HepG2 (cell line): ENCODE measurements at regions not wholly inside any gene's neighbourhood (a gene's known extent, or its start where the extent isn't known, plus 50 kb on each side); places are given as distances from the start of the nearest gene placed in this dataset.

ENCODE experiments used
- ATAC-seq: fragments of 200-7000 bp; cut with Tn5 transposase; 3 replicates; pipeline ENCODE4 v1.9.1; 2020; ENCODE audit warnings: mild to moderate bottlenecking, moderate library complexity
- BruUV-seq: library from RNA; stranded (reverse); fragments of 400-500 nt; replicated peaks from 2 replicates; lab custom pipeline; 2021; lab: Mats Ljungman, UMichigan
- CTCF ChIA-PET: fragments of 300-600 bp; formaldehyde crosslinking; extraction: SDS; loops from one replicate; lab custom pipeline; 2021; ENCODE audit warnings: low total read pairs, inconsistent platforms, low intra/inter-chr PET ratio; lab: Yijun Ruan, JAX
- POLR2A ChIA-PET: fragments of 350-600 bp; sonication (Branson Sonifier 250); formaldehyde crosslinking; loops from one replicate; lab custom pipeline; 2020; ENCODE audit warnings: antibody characterized with exemption, inconsistent platforms; lab: Yijun Ruan, JAX
- DNase-seq: peaks from one replicate; pipeline ENCODE4 v3.0.0-alpha.2; 2015; ENCODE audit warnings: low spot score
- FAIRE-seq: peaks from 3 replicates; lab custom pipeline; 2011; peaks lifted over from hg19 to GRCh38; lab: Jason Lieb, UNC
- H2AFZ ChIP-seq: one replicate; pipeline ENCODE4 v1.6.1; 2011; ENCODE audit warnings: low read length, inconsistent platforms
- H3K27ac ChIP-seq: fragments of 300-600 bp; 3 replicates; pipeline ENCODE4 v1.8.0; 2011; ENCODE audit warnings: mixed run types, mild to moderate bottlenecking, mixed read lengths, low read length, inconsistent platforms; ENCODE audit not compliant: insufficient read depth; ENCODE audit errors: extremely low read length
- H3K27me3 ChIP-seq, 2 experiments: fragments of 200-600 bp in 1 of 2; 2 replicates in 1 of 2; 3 replicates in 1 of 2; pipeline versions ENCODE4 v1.6.0 to v1.8.0; 2011; ENCODE audit warnings: low read length in 2 of 2, mild to moderate bottlenecking in 2 of 2, moderate library complexity in 2 of 2, inconsistent platforms in 1 of 2; ENCODE audit not compliant: insufficient read depth in 2 of 2, control insufficient read depth in 1 of 2
- H3K36me3 ChIP-seq, 2 experiments: fragments of 200-600 bp in 1 of 2; replicated peaks in 1 of 2; 2 replicates in 1 of 2; 3 replicates in 1 of 2; pipeline versions ENCODE4 v1.5.1 to v1.8.0; 2011; ENCODE audit warnings: low read length in 2 of 2, inconsistent platforms in 1 of 2; ENCODE audit not compliant: insufficient read depth in 2 of 2, control insufficient read depth in 1 of 2
- H3K4me1 ChIP-seq: 2 replicates; pipeline ENCODE4 v1.5.1; 2012; ENCODE audit warnings: low read length, inconsistent platforms; ENCODE audit not compliant: insufficient read depth
- H3K4me2 ChIP-seq: 2 replicates; pipeline ENCODE4 v1.6.0; 2011; ENCODE audit warnings: low read depth, low read length, inconsistent platforms
- H3K4me3 ChIP-seq, 3 experiments: fragments of 200-600 bp in 1 of 3; sonication (generic), shearing (Covaris generic) in 1 of 3; replicated peaks in 1 of 3; 2 replicates each; pipeline ENCODE4 v1.5.1; 2011 to 2016; ENCODE audit warnings: low read length in 3 of 3, inconsistent platforms in 2 of 3, low read depth in 2 of 3, mild to moderate bottlenecking in 2 of 3, control low read depth in 1 of 3, mixed read lengths in 1 of 3; ENCODE audit not compliant: insufficient read depth in 1 of 3
- H3K79me2 ChIP-seq: one replicate; pipeline ENCODE4 v1.6.1; 2011; ENCODE audit warnings: low read length, inconsistent platforms; ENCODE audit not compliant: insufficient read depth
- H3K9ac ChIP-seq: 2 replicates; pipeline ENCODE4 v1.6.0; 2011; ENCODE audit warnings: mild to moderate bottlenecking, low read depth, low read length, inconsistent platforms; ENCODE audit not compliant: insufficient read depth
- H3K9me3 ChIP-seq: 2 replicates; pipeline ENCODE4 v1.5.1; 2012; ENCODE audit warnings: mild to moderate bottlenecking, low read length
- H4K20me1 ChIP-seq: 2 replicates; pipeline ENCODE4 v1.6.0; 2011; ENCODE audit warnings: inconsistent platforms, mild to moderate bottlenecking, low read length, moderate library complexity; ENCODE audit not compliant: insufficient read depth
- NAIF1 ChIP-seq: sonication (generic); formaldehyde crosslinking; IDR thresholded peaks from 2 replicates; pipeline ENCODE4 v1.5.0; 2020; ENCODE audit warnings: mild to moderate bottlenecking, missing genetic modification reagents, borderline replicate concordance
- RXRB ChIP-seq: IDR thresholded peaks from 2 replicates; pipeline ENCODE4 v1.6.1; 2016; ENCODE audit warnings: borderline replicate concordance, missing genetic modification reagents, missing compliant biosample characterization
- ZFP1 ChIP-seq: IDR thresholded peaks from 2 replicates; pipeline ENCODE4 v1.6.1; 2016
- WGBS: methylation state at CpG from one replicate; pipeline ENCODE4 v1.1.6; 2017; ENCODE audit warnings: low lambda C conversion rate; 5-methylcytosine and 5-hydroxymethylcytosine counted together
- in situ Hi-C: cut with HindIII; loops from 2 replicates; pipeline ENCODE4 v1.10.0; 2017; ENCODE audit warnings: low pct_unique_long_range_greater_than_20kb; ENCODE audit not compliant: extremely low pct_ligation_motif_present
- intact Hi-C: fragments of 100-400 bp; cut with micrococcal nuclease; formaldehyde crosslinking; loops from one replicate; pipeline ENCODE4 v1.10.0; 2022; ENCODE audit not compliant: unreplicated experiment
- TF ChIP-seq, protein P1 (sequence below): sonication (generic); formaldehyde crosslinking; conservative IDR thresholded peaks from 2 replicates; pipeline ENCODE4 v1.4.0; 2020; ENCODE audit warnings: missing genetic modification reagents
- TF ChIP-seq, protein P2 (sequence below): sonication (generic); formaldehyde crosslinking; IDR thresholded peaks from 2 replicates; pipeline ENCODE4 v1.9.0; 2021; ENCODE audit warnings: missing genetic modification reagents, borderline replicate concordance
- TF ChIP-seq, protein P3 (sequence below): IDR thresholded peaks from 2 replicates; pipeline ENCODE4 v1.6.1; 2018; ENCODE audit warnings: missing genetic modification reagents, mild to moderate bottlenecking, missing compliant biosample characterization
- TF ChIP-seq, protein P4 (sequence below): sonication (generic); formaldehyde crosslinking; IDR thresholded peaks from 2 replicates; pipeline ENCODE4 v1.8.0; 2022; ENCODE audit warnings: missing genetic modification reagents, mild to moderate bottlenecking, borderline replicate concordance

DNA sequence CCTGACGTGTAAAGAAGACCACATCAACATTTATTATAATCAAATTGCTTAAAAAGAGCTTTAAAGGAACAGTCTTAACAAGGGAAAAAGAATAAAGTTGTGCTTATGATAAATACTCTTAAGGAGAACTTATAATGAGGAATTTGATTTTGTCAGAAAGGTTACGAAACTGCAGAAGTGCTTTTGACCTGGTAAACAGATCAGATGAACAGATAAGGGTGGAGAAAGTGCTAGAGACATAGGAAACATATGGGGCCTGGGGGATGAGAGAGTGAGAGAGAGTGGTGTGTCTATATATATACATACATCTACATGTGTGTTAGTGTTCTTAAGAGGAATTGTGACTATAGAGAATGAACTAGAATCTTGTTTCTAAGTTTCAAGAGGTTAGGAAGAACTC lies 186.2 kb upstream of the GJE1 start:
- Histone ChIP-seq H3K36me3 (no peaks in the 10 kb centered on the region), H2AFZ (no peak overlapping the region), H3K9me3 (peaks cover 3% of the 10 kb centered on the region; the same call in 1 of the 2 replicates), H3K27me3 (no peaks in the 10 kb centered on the region), H3K4me2 (no peak overlapping the region), H3K27ac (no peak overlapping the region), H3K4me3 (no peak overlapping the region), H3K4me1 (no peaks in the 10 kb centered on the region), H3K79me2 (no peaks in the 10 kb centered on the region), H4K20me1 (no peaks in the 10 kb centered on the region), H3K9ac (no peak overlapping the region)
- TF ChIP-seq, protein P1, sequence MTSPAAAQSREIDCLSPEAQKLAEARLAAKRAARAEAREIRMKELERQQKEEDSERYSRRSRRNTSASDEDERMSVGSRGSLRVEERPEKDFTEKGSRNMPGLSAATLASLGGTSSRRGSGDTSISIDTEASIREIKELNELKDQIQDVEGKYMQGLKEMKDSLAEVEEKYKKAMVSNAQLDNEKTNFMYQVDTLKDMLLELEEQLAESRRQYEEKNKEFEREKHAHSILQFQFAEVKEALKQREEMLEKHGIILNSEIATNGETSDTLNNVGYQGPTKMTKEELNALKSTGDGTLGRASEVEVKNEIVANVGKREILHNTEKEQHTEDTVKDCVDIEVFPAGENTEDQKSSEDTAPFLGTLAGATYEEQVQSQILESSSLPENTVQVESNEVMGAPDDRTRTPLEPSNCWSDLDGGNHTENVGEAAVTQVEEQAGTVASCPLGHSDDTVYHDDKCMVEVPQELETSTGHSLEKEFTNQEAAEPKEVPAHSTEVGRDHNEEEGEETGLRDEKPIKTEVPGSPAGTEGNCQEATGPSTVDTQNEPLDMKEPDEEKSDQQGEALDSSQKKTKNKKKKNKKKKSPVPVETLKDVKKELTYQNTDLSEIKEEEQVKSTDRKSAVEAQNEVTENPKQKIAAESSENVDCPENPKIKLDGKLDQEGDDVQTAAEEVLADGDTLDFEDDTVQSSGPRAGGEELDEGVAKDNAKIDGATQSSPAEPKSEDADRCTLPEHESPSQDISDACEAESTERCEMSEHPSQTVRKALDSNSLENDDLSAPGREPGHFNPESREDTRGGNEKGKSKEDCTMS (CRISPR knock-in tag) = no peak
- DNase-seq (no peak), ATAC-seq (no peak), FAIRE-seq (no peak)
- ChIA-PET POLR2A (no interaction called here), CTCF (no interaction called here)
- intact Hi-C loops (no loop called here), in situ Hi-C loops (no loop called here)
- no TSS peak for BruUV-seq
- WGBS = 0% methylated on average over 2 of the region's 2 CpGs

DNA sequence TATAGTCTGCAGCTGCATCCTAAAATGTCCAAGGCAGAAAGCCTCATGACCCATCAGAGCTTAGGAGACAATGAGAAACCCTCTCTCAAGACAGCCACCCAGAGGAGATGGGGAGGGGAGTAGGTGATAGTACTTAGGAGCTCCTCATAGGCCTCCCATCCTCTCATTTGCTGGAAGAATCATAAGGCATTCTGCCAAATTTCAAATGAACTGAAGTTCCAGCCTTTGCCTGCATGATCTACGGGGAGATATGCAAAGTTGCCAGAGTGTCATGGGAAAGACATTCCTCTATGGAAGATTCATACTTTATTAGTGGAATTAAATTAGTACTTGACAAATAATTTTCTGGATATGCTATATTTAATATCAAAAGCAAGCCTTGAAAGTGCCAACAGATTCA lies 194.1 kb upstream of the GJE1 start:
- no peaks in the 10 kb centered on the region for H3K36me3 ChIP-seq
- FAIRE-seq = no peak
- no peaks in the 10 kb centered on the region for H3K79me2 ChIP-seq
- no peaks in the 10 kb centered on the region for H4K20me1 ChIP-seq
- ChIA-PET POLR2A (no interaction called here), CTCF (no interaction called here)
- no peak for DNase-seq
- 0% methylated on average over 1 of the region's 1 CpG for WGBS
- no TSS peak for BruUV-seq
- no peak overlapping the region for H3K4me2 ChIP-seq
- H3K27ac ChIP-seq = no peak overlapping the region
- H3K27me3 ChIP-seq = no peaks in the 10 kb centered on the region; a peak in 2 of 5 replicates
- ATAC-seq = no peak
- H3K4me1 ChIP-seq = no peaks in the 10 kb centered on the region
- no peak overlapping the region for H3K9ac ChIP-seq
- H2AFZ ChIP-seq = no peak overlapping the region
- TF ChIP-seq, protein P2, sequence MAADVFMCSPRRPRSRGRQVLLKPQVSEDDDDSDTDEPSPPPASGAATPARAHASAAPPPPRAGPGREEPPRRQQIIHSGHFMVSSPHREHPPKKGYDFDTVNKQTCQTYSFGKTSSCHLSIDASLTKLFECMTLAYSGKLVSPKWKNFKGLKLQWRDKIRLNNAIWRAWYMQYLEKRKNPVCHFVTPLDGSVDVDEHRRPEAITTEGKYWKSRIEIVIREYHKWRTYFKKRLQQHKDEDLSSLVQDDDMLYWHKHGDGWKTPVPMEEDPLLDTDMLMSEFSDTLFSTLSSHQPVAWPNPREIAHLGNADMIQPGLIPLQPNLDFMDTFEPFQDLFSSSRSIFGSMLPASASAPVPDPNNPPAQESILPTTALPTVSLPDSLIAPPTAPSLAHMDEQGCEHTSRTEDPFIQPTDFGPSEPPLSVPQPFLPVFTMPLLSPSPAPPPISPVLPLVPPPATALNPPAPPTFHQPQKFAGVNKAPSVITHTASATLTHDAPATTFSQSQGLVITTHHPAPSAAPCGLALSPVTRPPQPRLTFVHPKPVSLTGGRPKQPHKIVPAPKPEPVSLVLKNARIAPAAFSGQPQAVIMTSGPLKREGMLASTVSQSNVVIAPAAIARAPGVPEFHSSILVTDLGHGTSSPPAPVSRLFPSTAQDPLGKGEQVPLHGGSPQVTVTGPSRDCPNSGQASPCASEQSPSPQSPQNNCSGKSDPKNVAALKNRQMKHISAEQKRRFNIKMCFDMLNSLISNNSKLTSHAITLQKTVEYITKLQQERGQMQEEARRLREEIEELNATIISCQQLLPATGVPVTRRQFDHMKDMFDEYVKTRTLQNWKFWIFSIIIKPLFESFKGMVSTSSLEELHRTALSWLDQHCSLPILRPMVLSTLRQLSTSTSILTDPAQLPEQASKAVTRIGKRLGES = no peak
- no peak for TF ChIP-seq NAIF1 (CRISPR knock-in tag)
- TF ChIP-seq, protein P3, sequence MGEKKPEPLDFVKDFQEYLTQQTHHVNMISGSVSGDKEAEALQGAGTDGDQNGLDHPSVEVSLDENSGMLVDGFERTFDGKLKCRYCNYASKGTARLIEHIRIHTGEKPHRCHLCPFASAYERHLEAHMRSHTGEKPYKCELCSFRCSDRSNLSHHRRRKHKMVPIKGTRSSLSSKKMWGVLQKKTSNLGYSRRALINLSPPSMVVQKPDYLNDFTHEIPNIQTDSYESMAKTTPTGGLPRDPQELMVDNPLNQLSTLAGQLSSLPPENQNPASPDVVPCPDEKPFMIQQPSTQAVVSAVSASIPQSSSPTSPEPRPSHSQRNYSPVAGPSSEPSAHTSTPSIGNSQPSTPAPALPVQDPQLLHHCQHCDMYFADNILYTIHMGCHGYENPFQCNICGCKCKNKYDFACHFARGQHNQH (CRISPR knock-in tag) = no peak
- no peak for TF ChIP-seq ZFP1
- no peak for TF ChIP-seq RXRB (CRISPR knock-in tag)
- TF ChIP-seq, protein P4, sequence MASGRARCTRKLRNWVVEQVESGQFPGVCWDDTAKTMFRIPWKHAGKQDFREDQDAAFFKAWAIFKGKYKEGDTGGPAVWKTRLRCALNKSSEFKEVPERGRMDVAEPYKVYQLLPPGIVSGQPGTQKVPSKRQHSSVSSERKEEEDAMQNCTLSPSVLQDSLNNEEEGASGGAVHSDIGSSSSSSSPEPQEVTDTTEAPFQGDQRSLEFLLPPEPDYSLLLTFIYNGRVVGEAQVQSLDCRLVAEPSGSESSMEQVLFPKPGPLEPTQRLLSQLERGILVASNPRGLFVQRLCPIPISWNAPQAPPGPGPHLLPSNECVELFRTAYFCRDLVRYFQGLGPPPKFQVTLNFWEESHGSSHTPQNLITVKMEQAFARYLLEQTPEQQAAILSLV = no peak
- TF ChIP-seq, all 625 proteins: peak for 0
- no peaks in the 10 kb centered on the region for H3K9me3 ChIP-seq
- no peak overlapping the region for H3K4me3 ChIP-seq
- in situ Hi-C loops = no loop called here
- intact Hi-C loops = no loop called here
